ENCODE measurements at regions not wholly inside any gene's neighbourhood (a gene's known extent, or its start where the extent isn't known, plus 50 kb on each side); places are given as distances from the start of the nearest gene placed in this dataset.

GRCh38 chr10:4265964-4266363 lies 481.0 kb upstream of the KLF6 start:
- DNase-seq: no peak
- no peaks in the 10 kb centered on the region for H3K9me3 ChIP-seq (ENCODE audit: control insufficient read depth, insufficient read depth, low read length)
- H3K27ac ChIP-seq (ENCODE audit: low read length): no peak overlapping the region
- no peak for ATAC-seq
- H3K27ac Mint-ChIP-seq: no peak overlapping the region
- H3K4me3 Mint-ChIP-seq: no peak overlapping the region
- intact Hi-C loops (cut with micrococcal nuclease): no loop called here
- H3K4me3 ChIP-seq (ENCODE audit: low read length): no peak overlapping the region
- H3K9me3 Mint-ChIP-seq: no peaks in the 10 kb centered on the region
- no peaks in the 10 kb centered on the region for H3K36me3 Mint-ChIP-seq
- H3K36me3 ChIP-seq (ENCODE audit: control insufficient read depth, insufficient read depth, low read length): no peaks in the 10 kb centered on the region
- H3K4me1 Mint-ChIP-seq: peaks cover 0 to 11% of the 10 kb centered on the region in 2 donors
- peaks cover 15 to 32% of the 10 kb centered on the region in 2 donors for H3K27me3 Mint-ChIP-seq (ENCODE audit: low read depth in 2 of 2)
- 44% methylated on average over 3 of the region's 3 CpGs for WGBS (ENCODE audit: insufficient coverage)
- no peaks in the 10 kb centered on the region for H3K27me3 ChIP-seq (ENCODE audit: control insufficient read depth, insufficient read depth, low read length)
- H3K4me1 ChIP-seq (ENCODE audit: control insufficient read depth, insufficient read depth, low read length): no peaks in the 10 kb centered on the region
- no peak for TF ChIP-seq CTCF (IDR thresholded peaks at IDR 0.05)

GRCh38 chr10:4264209-4264865 lies 479.3 kb upstream of the KLF6 start:
- 91% methylated on average over 8 of the region's 8 CpGs for WGBS (ENCODE audit: insufficient coverage)
- intact Hi-C loops (cut with micrococcal nuclease): no loop called here
- peaks cover 12 to 20% of the 10 kb centered on the region in 2 donors for H3K27me3 Mint-ChIP-seq (ENCODE audit: low read depth in 2 of 2)

GRCh38 chr10:4263601-4263921 lies 478.6 kb upstream of the KLF6 start:
- no peak overlapping the region for H3K27ac ChIP-seq (ENCODE audit: low read length)
- Mint-ChIP-seq H3K9me3 (no peaks in the 10 kb centered on the region), H3K36me3 (no peaks in the 10 kb centered on the region), H3K4me3 (no peak overlapping the region), H3K27me3 (ENCODE audit: low read depth in 2 of 2) (peaks cover 7 to 12% of the 10 kb centered on the region in 2 donors), H3K4me1 (peaks cover 0 to 4% of the 10 kb centered on the region in 2 donors), H3K27ac (no peak overlapping the region)
- no peaks in the 10 kb centered on the region for H3K27me3 ChIP-seq (ENCODE audit: control insufficient read depth, insufficient read depth, low read length)
- TF ChIP-seq CTCF (IDR thresholded peaks at IDR 0.05): no peak
- no peak overlapping the region for H3K4me3 ChIP-seq (ENCODE audit: low read length)
- no peaks in the 10 kb centered on the region for H3K4me1 ChIP-seq (ENCODE audit: control insufficient read depth, insufficient read depth, low read length)
- no peak for DNase-seq
- no peaks in the 10 kb centered on the region for H3K9me3 ChIP-seq (ENCODE audit: control insufficient read depth, insufficient read depth, low read length)
- intact Hi-C loops (cut with micrococcal nuclease): no loop called here
- no peak for ATAC-seq
- WGBS (ENCODE audit: insufficient coverage): 93% methylated on average over 3 of the region's 3 CpGs
- H3K36me3 ChIP-seq (ENCODE audit: control insufficient read depth, insufficient read depth, low read length): no peaks in the 10 kb centered on the region

More at GRCh38 chr10:4264209-4264865, 479.3 kb upstream of the KLF6 start:
- TF ChIP-seq CTCF (IDR thresholded peaks at IDR 0.05): no peak
- no peaks in the 10 kb centered on the region for H3K9me3 Mint-ChIP-seq
- ATAC-seq (no peak), DNase-seq (no peak)
- no peaks in the 10 kb centered on the region for H3K36me3 Mint-ChIP-seq
- Histone ChIP-seq H3K27ac (ENCODE audit: low read length) (no peak overlapping the region), H3K9me3 (ENCODE audit: control insufficient read depth, insufficient read depth, low read length) (no peaks in the 10 kb centered on the region), H3K4me3 (ENCODE audit: low read length) (no peak overlapping the region), H3K36me3 (ENCODE audit: control insufficient read depth, insufficient read depth, low read length) (no peaks in the 10 kb centered on the region), H3K27me3 (ENCODE audit: control insufficient read depth, insufficient read depth, low read length) (no peaks in the 10 kb centered on the region), H3K4me1 (ENCODE audit: control insufficient read depth, insufficient read depth, low read length) (no peaks in the 10 kb centered on the region)
- H3K4me3 Mint-ChIP-seq: no peak overlapping the region
- no peak overlapping the region for H3K27ac Mint-ChIP-seq
- H3K4me1 Mint-ChIP-seq: peaks cover 0 to 6% of the 10 kb centered on the region in 2 donors

Measured in natural killer cell (primary cell).